ENCODE measurements at regions not wholly inside any gene's neighbourhood (a gene's known extent, or its start where the extent isn't known, plus 50 kb on each side); places are given as distances from the start of the nearest gene placed in this dataset.
A peak's percentile ranks its signal among the peaks of the same experiment; 100 is the strongest.
"Not testable (repeated sequence)": the region's sequence is repeated elsewhere in the genome, so short reads cannot be mapped to it uniquely, and the experiment has no call there.

DNA sequence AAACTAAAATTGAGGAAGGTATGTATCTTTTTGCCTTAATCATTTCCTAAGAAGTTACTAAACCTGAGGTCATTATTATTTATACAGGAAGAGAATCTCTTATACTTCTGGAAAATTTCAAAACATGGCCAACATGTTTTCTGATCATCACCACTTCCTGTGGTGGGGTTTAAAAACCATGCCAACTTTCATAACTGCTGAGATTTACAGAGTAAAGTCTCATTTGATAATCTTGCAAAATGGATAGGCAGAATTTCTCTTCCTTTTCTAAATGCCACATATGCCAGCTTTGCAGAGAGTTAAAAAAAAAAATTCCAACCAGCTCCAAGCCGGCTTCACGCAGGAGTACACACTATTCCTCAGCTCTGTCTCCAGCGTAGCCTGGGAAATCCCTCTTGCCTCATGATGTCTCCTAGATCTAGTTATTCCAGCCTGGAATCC lies 124.3 kb upstream of the SPRED1 start:
- no peak for DNase-seq (ENCODE audit: low read depth)

DNA sequence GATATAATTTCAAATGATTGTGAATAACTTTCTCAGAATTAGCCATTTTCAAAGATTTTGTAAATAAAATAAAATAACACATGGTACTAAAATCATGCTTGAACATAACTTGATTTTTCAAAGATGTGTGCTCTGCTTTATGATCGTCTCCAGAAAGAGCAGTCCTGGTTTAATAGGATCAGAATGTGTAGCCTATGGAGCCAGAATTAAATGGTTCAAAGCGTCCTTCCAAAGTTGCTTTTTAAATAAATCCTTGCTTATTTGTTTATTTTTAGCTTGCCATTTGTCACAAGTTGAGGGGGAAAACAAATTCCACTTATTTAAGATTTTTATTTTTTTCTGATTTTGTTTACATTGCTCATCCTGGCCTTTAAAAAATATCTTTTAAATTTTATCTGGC lies 123.7 kb upstream of the SPRED1 start:
- DNase-seq (ENCODE audit: low read depth) = no peak

DNA sequence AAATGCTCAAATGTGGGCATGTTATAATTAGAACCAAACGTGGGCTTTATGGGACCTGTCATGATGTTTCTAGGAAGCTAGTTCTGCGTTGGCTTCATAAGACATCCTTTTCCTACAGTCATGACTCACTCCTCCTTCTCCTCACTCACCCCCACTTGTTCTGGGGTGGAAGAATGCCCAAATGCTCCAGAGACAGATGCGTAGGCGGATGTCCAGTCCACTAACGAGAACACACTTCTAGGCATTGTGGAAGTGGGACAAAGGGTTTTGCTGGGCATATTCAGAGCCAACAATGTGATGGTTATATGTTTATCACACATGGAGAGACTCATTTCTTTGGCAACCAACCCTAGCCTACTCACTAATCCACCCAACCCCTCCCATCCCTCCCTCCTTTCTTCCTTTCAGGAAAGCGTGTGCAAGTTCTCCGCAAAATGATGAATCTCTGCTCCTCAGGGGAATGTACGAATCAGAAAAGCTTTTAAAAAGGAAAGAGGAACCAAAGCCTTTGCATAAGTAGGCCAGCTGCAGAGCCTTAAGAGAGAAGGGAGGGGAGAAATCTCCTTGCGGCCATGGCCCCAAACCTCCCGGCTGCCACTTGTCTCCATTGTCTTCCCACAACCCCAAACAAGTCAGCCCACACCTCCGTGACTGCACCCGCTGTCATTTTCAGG lies 123.0 kb upstream of the SPRED1 start:
- DNase-seq (ENCODE audit: low read depth) = peak; percentile 58

DNA sequence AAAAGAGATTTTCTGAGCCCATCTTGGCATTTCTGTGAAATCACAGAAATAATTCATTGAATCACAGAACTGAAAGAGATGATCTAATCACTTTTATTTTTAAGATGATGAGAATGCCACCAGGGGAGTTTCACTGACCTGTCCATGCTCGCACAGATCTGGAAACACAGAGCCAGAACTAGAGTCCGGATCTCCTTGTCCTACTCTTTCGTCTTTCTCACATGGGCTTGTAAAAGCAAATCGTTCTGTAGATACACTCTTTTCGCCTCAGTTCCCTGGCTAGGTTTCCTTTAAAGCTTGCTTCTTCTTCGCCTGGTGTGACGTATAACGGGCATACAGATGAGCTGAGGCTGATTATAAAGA lies 122.5 kb upstream of the SPRED1 start:
- peak; percentile 8 for DNase-seq (ENCODE audit: low read depth)

DNA sequence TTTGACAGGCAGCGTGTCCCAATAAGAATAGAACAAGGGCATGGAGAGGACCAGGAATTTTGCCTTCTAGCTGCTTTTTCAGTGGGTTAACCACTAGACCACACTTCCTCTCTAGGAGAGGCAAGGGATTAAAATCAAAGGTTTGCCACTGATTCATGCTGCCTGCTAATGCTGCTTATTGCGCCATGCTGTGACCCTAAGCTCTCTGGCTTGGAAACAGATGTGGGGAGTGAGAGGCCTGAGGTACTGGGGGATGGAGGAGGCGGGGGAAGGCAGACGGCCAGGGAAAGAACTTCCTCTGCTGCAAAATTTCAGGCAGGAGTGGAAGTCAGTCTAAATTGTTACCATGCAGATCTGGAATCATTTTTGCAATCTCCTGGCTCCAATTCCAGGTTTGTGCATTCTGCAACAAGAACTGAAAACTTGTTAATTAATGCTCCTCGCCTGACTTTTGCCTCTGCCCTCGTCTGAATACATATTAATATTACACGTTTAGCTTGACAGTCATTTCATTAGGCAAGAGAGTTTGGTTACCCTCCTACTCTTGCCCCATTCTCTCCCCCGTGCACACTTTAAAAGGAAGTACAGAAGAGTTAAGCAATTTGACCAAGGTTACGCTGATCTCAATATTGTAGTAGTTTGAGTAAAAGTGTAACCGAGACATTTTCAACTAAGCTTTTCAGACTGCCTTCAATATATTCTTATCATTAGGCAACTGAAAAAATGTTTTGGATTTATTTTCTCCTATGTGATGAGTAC lies 121.7 kb upstream of the SPRED1 start:
- DNase-seq (ENCODE audit: low read depth) = peak; percentile 55

DNA sequence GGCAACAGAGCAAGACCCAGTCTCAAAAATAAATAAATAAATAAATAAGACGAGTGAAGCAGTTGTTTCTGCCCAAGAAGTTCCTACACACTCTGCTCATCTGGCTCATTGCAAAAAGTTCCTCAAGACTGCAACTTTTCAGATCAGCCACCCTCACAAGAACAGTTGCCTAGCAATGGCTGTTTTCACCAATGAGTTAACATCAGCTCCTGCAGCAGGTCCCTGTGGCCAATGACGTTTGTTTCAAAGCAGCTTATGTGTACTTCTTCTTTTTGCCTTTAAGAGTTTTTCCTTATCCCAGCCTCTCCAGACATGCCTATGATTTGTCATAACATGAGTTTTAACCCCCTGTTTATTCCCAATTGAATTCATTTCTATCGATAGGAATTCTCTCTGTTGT lies 118.4 kb upstream of the SPRED1 start:
- no peak for DNase-seq (ENCODE audit: low read depth)

DNA sequence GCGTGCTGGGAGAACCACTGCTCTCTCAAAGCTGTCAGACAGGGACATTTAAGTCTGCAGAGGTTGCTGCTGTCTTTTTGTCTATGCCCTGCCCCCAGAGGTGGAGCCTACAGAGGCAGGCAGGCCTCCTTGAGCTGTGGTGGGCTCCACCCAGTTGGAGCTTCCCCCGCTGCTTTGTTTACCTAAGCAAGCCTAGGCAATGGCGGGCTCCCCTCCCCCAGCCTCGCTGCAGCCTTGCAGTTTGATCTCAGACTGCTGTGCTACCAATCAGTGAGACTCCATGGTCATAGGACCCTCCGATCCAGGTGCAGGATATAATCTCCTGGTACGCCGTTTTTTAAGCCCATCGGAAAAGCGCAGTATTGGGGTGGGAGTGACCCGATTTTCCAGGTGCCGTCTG lies 110.4 kb upstream of the SPRED1 start:
- DNase-seq (ENCODE audit: low read depth) = not testable (repeated sequence)

DNA sequence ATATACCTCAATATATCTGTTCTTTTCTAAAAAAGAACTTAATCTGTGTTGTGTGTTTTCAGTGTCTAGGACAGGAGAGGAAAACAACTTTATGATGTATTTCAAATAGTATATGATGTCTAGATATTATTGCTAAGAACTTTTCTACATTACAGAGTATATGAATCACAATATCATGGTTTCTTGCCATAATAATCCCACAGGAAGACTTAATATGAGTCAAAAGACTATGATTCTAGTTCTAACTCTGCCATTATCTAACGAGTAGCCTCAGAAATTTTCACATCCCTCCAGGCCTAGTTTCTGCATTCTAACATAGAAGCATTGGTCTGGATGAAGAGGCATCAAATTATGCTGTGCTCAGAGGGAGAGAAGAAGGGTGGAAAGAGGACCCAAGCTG lies 107.7 kb upstream of the SPRED1 start:
- DNase-seq (ENCODE audit: low read depth) = no peak

DNA sequence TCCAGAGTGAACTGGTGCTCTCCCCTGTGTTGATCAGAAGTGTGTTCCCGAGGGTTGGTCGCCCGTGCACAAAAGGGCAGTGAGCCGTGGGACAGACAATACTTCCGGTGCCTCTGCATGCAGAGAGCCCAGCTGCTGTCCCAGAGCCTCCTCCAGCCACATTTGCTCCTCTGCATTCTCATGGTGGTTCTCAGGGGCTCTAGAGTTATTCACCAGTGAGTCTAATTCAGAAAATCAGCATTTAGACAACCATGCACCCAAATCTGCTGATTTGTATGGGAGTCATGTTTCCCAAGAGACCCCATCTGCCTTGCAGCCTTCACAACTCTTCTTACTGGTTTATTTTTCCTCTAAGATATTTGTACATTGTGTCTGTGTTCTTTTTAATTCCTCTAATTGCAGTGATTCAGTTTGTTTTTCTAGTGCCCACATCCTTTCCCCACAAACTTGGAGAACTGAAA lies 107.0 kb upstream of the SPRED1 start:
- DNase-seq (ENCODE audit: low read depth) = no peak

DNA sequence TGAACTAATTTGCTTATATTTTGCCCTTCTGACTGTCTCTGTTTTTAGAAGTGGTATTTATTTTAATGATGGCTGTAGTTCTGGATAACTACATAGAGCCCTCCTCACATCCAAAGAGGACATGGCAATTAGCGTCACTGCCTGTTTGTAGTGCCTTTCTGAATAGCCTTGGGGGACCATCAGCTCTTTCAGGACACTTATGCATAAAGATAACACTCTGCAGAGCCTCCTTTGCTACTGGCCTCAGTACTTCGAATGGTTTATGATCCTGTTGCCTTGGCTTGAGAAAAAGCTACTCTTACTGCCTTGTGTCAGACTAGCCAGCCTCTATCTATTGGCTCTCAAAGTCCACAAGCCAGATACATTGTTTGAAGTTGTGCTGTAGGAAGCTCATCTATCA lies 105.4 kb upstream of the SPRED1 start:
- no peak for DNase-seq (ENCODE audit: low read depth)

DNA sequence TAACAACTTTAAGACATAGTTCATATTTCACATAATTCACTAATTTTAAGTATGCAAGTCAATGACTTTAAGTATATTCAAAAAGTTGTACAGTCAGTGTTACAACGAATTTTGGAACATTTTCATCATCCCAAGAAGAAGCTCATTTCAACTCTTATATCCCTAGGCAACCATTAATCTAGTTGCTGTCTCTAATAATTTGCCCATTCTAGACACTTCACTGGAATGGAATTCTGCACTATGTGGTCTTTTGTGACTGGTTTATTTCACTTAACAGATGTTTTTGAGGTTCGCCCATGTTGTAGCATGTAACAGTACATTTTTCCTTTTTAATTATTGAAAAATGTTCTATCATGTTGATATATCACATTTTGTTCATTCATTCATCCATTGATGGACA lies 104.2 kb upstream of the SPRED1 start:
- DNase-seq (ENCODE audit: low read depth) = no peak

DNA sequence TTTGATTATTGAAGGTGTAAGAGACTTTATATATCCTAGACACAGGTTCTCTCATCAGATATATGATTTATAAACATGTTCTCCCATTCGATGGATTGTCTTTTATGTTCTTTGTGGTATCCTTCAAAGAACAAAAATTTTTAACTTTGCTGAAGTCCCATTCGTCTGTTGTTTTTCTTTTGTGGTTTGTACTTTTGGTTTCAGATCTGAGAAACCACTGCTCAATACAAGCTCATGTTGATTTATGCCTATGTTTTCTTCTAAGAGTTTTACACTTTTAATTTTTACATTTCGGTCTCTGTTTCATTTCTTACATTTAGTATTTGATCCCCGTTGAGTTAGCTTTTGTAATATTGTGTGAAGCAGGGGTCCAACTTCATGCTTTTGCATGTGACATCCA lies 103.3 kb upstream of the SPRED1 start:
- DNase-seq (ENCODE audit: low read depth) = no peak

DNA sequence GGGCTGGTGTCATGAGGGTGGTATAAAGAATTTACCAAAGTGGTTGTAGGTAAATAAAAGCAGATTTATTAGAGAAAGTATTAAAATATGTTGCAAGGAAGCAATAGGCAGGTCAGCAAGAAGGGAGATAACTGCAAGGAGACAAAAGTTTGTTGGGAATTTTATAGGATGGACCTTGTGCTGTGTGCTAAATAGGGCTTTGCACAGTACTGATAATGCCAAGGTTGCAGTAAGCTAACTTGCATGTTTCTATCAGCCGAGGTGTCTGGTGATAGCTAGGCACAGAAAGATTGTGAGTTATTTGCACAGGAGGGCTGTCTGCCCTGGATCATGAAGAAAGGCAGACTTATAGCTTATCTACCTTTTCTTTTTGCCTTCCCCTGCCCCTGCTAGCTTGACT lies 102.5 kb upstream of the SPRED1 start:
- no peak for DNase-seq (ENCODE audit: low read depth)

DNA sequence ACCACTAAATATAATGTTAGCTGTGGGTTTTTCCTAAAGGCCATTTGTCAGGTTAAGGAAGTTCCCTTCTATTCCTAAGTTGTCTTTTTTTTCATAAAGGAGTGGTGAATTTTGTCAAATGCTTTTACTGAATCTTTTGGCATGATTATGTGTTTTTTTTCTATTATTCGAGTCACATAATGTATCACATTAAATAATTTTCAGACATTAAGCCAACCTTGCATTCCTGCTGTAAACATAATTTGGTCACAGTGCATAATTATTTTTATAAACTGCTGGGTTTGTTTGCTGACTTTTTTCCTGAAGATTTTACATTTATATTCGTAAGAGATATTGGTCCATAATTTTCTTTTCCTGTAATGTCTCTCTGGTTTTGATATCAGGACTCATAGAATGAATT lies 101.8 kb upstream of the SPRED1 start:
- no peak for DNase-seq (ENCODE audit: low read depth)

DNA sequence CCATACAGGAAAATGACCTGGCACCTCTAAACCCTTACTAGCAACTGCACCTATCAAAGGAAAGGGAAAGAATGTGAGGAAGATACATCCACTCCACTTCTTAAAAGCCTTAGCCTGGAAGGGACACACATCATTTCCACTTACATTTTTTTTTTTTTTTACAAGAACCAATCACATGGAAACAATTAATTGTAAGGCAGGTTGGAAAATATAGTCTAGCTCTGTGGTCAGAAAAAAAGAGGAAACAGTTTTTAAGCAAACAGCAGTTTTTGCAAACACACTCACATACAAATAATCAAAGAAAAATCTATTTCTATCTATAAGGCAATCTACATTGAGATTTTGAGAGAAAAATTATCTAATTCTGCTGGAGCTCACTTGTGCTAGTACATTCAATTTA lies 98.9 kb upstream of the SPRED1 start:
- no peak for DNase-seq (ENCODE audit: low read depth)

DNA sequence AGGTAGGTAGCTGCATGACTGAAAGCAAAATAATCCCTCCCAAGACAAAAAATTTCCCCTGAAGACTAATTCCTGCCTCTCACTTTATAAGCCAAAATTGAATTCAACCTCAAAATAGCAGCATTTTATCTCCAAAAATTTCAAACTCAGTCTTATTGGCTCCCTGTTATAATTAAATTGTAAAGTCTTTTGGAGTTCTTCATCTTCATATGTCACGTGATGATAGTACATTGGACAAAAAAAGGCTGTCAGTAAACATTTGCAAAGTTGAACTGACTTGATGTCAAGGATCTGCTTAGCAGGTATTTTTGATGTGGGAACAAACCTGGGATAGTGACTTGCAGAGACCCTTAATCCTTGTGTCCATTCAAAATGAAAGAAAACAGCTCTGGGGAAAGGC lies 98.4 kb upstream of the SPRED1 start:
- no peak for DNase-seq (ENCODE audit: low read depth)

DNA sequence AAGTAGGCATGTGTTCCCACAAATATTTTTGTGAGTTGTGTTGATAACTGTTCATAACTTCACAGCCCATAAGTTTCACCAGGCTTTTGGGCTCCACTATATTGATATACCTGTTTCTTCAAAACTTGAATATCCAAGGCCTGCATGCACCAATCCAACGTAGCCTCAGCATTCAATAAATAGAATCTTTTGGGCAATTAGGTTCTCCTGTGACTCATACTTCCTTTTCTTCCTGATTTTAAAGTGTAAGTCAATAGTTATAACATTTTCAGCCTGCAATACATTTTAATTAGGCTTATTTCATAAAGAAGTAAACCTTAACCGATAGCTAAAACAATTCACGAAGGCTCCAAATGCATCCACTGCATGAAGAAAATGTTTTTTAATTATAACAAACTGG lies 97.8 kb upstream of the SPRED1 start:
- no peak for DNase-seq (ENCODE audit: low read depth)

DNA sequence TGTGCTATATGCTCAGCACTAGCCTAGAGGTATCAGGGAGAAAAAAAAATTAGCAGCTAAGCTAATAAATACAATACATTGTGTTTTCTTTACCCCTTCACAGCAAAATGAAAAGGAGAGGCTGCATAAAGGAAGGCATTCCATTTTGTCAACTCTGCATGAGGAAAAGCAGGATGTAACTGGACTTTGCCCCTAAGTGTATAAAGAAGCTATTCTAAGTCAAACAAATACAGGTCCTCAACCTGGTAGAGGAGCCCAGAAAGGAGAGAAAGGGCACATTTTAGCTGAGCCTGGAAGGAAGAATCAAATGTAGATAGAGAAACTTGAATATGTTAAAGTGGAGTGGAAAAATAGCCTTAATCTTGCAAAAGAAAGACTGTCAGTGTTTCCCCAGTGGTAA lies 89.0 kb upstream of the SPRED1 start:
- DNase-seq (ENCODE audit: low read depth) = no peak

DNA sequence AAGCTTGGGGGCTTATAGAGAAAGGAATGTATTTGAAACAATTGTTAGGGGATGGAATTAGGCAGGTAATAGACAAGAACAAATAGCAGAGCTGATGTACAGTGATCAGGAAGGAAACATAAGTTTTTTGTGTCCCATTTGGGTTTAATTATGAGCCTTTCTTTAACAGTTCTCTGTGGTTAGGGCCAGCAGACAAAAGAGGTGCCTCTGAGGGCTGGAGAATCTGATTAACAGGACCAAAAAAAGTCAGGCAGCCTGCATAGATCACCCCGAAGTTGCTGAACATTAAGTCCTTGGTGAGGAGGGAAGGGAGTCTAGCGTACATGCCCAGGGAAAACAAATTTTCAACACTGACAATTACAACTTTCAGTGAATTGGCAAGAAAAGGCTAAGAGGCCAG lies 88.6 kb upstream of the SPRED1 start:
- DNase-seq (ENCODE audit: low read depth) = no peak

DNA sequence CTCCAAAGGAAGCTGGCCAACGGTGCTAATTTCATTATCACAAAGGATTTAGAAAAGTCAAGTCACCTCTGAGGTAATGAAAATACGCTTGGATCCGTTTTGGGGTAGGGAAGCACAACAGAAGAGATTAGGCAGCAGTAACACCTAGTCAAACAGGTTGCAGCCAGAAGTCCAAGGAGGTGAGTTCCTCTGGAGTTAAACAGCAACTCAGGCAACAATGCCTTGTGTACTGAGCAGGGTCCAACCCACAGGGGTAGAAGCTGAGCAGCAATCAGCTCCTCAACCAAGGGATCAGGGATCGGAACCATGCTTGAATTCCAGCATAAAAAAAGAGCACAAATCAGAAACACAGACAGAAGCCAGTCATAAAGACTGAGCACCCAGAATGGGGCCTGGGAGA lies 88.1 kb upstream of the SPRED1 start:
- no peak for DNase-seq (ENCODE audit: low read depth)

DNA sequence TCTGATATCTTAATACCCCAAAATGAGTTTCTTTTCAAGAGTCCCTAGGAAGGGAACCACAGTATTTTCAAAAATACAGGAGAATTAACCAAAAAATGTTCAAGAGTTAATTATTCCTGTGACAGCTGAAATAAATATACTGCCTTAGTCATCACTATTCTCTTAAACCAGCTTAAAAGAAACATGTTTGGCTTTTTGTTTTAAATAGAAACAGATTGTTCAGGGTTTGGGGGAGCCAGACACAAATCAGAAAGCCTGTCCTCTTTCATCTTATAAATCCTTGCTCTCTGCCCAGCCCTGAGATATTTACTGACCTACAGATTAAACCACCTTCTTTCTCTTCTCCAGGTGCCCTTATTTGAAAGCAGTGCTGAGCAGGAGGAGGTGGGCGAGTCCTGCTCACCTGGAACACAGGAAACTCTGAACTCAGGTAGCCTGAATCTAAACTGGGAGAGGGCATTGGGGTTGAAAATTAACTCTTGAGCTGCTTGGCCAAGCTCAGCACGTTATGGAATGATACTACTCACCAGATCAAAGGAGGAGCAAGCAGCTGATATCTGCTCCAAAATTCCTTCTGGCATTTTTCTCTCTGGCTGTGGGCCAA lies 84.1 kb upstream of the SPRED1 start:
- DNase-seq (ENCODE audit: low read depth) = no peak

DNA sequence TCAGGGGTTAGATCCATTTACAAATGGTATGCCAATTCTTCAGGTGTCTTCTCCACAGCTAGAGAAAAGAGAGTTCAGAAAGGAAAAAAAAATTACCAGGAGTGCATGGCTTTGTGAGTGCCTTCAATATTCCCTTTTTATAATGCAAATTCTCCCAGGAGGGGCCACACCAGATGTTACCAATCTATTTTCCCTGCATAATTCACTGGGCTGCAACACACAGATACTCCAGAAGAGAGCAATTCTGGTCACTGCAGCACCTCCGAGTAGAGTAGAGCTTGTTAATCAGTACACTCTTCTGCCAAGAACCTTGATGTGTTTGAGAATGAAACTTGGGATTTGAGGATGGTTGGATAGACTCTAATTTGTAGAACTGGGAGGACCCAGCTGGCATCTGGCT lies 80.7 kb upstream of the SPRED1 start:
- DNase-seq (ENCODE audit: low read depth) = no peak

DNA sequence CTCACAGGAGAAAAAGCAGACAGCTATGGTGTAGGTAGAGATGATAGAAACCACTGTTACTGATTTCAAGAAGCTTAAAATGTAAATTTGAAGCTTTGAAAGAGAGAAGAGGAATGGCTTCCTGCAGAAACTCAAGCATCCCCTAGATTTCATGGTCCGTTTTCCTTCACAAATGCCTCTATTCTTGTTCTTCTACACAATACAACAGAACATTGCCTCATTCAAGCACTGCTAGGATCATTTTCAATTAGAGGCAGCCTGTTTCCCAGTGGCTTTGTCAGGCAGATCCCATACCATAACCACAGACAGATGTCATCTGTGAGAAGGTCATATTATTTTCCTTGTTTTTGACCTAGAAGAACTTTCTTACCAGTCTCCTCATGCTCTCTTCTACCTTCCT lies 77.9 kb upstream of the SPRED1 start:
- no peak for DNase-seq (ENCODE audit: low read depth)

DNA sequence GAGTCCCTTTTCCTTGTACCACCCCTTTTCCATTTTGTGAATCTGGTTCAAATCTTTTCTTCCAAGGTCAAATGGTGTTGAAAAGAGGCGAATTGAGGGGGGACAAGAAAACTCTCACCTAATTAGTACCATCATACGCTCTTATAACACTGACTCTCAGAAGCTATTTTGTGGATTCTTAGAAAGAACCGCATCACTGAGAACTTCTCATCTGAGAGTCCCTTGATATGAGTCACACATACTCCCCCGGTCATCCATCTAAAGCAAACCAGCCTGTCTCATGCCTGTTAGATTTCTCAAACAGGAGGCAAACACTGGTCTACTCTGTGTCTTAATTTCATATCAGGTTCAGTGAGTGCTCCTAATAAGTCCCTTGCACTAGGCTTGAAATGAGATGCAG lies 76.5 kb upstream of the SPRED1 start:
- peak; percentile 17 for DNase-seq (ENCODE audit: low read depth)
